ENCODE measurements at regions not wholly inside any gene's neighbourhood (a gene's known extent, or its start where the extent isn't known, plus 50 kb on each side); places are given as distances from the start of the nearest gene placed in this dataset.

DNA sequence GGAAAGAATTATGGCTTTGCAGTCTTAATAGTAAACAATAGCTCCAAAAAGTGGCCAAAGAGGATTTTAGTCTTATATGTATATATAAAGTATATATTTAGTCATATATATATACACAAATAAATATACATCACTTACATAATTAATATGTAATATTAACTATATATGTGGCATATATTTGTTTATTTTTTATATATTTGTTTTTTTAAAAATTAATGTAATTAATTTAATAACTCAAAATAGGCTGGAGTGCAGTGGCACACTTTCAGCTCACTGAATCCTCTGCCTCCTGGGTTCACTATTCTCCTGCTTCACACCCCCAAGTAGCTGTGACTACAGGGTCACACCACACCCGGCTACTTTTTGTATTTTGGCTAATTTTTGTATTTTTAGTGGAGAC lies 532.6 kb downstream of the KCNT2 start:
- TF ChIP-seq CTCF (IDR thresholded peaks at IDR 0.05) (no peak), POLR2A (IDR thresholded peaks at IDR 0.05) (no peak)
